ENCODE measurements at regions not wholly inside any gene's neighbourhood (a gene's known extent, or its start where the extent isn't known, plus 50 kb on each side); places are given as distances from the start of the nearest gene placed in this dataset.

DNA sequence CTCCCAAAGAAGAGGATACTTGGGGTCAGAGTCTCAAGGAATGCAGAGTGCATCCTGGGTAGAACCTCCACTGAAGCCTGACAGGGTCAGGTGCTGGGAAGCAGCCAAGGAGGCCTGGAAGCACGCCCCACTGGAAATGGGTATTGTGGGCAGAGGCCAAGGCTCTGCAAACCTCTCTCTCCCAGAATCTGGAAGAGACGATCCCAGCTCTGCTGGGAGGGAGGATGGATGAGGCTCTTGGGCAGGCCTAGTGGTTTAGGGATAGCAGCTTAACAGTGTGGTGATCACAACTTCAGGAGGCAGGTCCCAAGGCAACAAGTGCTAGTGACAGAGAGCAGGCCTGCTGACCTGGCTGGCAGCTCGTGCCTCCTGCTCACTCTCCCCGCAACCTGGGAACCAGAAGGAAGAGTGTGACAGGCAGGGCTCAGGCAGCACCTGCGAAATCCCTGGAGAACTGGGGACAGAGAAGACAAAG is 641.0 kb downstream of the PLPP3 start:
- TF ChIP-seq, protein P1, sequence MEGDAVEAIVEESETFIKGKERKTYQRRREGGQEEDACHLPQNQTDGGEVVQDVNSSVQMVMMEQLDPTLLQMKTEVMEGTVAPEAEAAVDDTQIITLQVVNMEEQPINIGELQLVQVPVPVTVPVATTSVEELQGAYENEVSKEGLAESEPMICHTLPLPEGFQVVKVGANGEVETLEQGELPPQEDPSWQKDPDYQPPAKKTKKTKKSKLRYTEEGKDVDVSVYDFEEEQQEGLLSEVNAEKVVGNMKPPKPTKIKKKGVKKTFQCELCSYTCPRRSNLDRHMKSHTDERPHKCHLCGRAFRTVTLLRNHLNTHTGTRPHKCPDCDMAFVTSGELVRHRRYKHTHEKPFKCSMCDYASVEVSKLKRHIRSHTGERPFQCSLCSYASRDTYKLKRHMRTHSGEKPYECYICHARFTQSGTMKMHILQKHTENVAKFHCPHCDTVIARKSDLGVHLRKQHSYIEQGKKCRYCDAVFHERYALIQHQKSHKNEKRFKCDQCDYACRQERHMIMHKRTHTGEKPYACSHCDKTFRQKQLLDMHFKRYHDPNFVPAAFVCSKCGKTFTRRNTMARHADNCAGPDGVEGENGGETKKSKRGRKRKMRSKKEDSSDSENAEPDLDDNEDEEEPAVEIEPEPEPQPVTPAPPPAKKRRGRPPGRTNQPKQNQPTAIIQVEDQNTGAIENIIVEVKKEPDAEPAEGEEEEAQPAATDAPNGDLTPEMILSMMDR (IDR thresholded peaks at IDR 0.05): no peak
- no peak for TF ChIP-seq POLR2A (IDR thresholded peaks at IDR 0.05)

All from ovary (tissue), 3 donors.